HG03571 (cell line): ENCODE measurements at regions not wholly inside any gene's neighbourhood (a gene's known extent, or its start where the extent isn't known, plus 50 kb on each side); places are given as distances from the start of the nearest gene placed in this dataset.
A peak's percentile ranks its signal among the peaks of the same experiment; 100 is the strongest.
"Not testable (repeated sequence)": the region's sequence is repeated elsewhere in the genome, so short reads cannot be mapped to it uniquely, and the experiment has no call there.

ENCODE experiments used
- ATAC-seq: cut with Tn5 transposase; IDR thresholded peaks from one replicate; pipeline ENCODE4 v1.9.1; 2021; ENCODE audit not compliant: unreplicated experiment

- no peak for ATAC-seq
These were observed 50.1 kb upstream of the LTA4H start for GRCh38 chr12:96085475-96085874.

GRCh38 chr12:96086190-96086589, 50.8 kb upstream of the LTA4H start:
- not testable (repeated sequence) for ATAC-seq

- ATAC-seq, result no peak
These were observed 56.4 kb upstream of the LTA4H start for GRCh38 chr12:96091833-96092232.

- ATAC-seq, result no peak
These were observed 58.3 kb upstream of the LTA4H start for GRCh38 chr12:96093543-96094196.

GRCh38 chr12:96094201-96094600, 58.8 kb upstream of the LTA4H start:
- ATAC-seq, result no peak

GRCh38 chr12:96098631-96099030, 63.2 kb upstream of the LTA4H start:
- no peak for ATAC-seq

GRCh38 chr12:96099421-96099820, 64.0 kb upstream of the LTA4H start:
- no peak for ATAC-seq

- no peak for ATAC-seq
These were observed 64.6 kb upstream of the LTA4H start for GRCh38 chr12:96099986-96100385.

GRCh38 chr12:96101806-96102205, 66.4 kb upstream of the LTA4H start:
- no peak for ATAC-seq

- ATAC-seq, result no peak
These were observed 67.8 kb upstream of the LTA4H start for GRCh38 chr12:96103067-96103644.

GRCh38 chr12:96104566-96104965, 69.2 kb upstream of the LTA4H start:
- no peak for ATAC-seq

- ATAC-seq, result no peak
These were observed 70.8 kb upstream of the LTA4H start for GRCh38 chr12:96106137-96106536.

- ATAC-seq, result no peak
These were observed 71.8 kb upstream of the LTA4H start for GRCh38 chr12:96107236-96107635.

GRCh38 chr12:96108321-96108720, 72.9 kb upstream of the LTA4H start:
- ATAC-seq, result no peak

- not testable (repeated sequence) for ATAC-seq
These were observed 73.6 kb upstream of the LTA4H start for GRCh38 chr12:96108941-96109340.

- ATAC-seq, result no peak
These were observed 77.3 kb upstream of the LTA4H start for GRCh38 chr12:96112733-96113132.

GRCh38 chr12:96117460-96117859, 76.7 kb upstream of the ELK3 start:
- no peak for ATAC-seq

- ATAC-seq, result peak; percentile 72
These were observed 73.6 kb upstream of the ELK3 start for GRCh38 chr12:96120359-96121100.

- ATAC-seq, result peak; percentile 62
These were observed 72.9 kb upstream of the ELK3 start for GRCh38 chr12:96121271-96121711.

- ATAC-seq, result not testable (repeated sequence)
These were observed 65.9 kb upstream of the ELK3 start for GRCh38 chr12:96128292-96128691.

- no peak for ATAC-seq
These were observed 63.6 kb upstream of the ELK3 start for GRCh38 chr12:96130396-96131059.
